Neural progenitor cell (in vitro differentiated cells): ENCODE measurements at regions not wholly inside any gene's neighbourhood (a gene's known extent, or its start where the extent isn't known, plus 50 kb on each side); places are given as distances from the start of the nearest gene placed in this dataset.

Experiments
- DNase-seq: peaks from one replicate; pipeline ENCODE4 v3.0.0-alpha.2; 2016; ENCODE audit warnings: low spot score
- H2AFZ ChIP-seq: fragments of 200-600 bp; sonication (generic); replicated peaks from 2 replicates; pipeline ENCODE4 v1.6.1; 2016; ENCODE audit warnings: antibody characterized with exemption
- H3F3A ChIP-seq: fragments of 200-600 bp; sonication (generic); 2 replicates; pipeline ENCODE4 v1.6.1; 2016; ENCODE audit warnings: antibody characterized with exemption, low read depth
- H3K27ac ChIP-seq: fragments of 200-600 bp; sonication (generic); 2 replicates; pipeline ENCODE4 v1.5.1; 2016; ENCODE audit warnings: mild to moderate bottlenecking
- H3K27me3 ChIP-seq: fragments of 200-600 bp; sonication (generic); 2 replicates; pipeline ENCODE4 v1.6.1; 2016; ENCODE audit warnings: mild to moderate bottlenecking, moderate library complexity
- H3K36me3 ChIP-seq: fragments of 200-600 bp; sonication (generic); 2 replicates; pipeline ENCODE4 v1.5.1; 2016
- H3K4me1 ChIP-seq: fragments of 200-600 bp; sonication (generic); 2 replicates; pipeline ENCODE4 v1.6.1; 2016; ENCODE audit warnings: mixed run types
- H3K4me2 ChIP-seq: fragments of 200-600 bp; sonication (generic); 2 replicates; pipeline ENCODE4 v1.6.1; 2016
- H3K4me3 ChIP-seq: fragments of 200-600 bp; sonication (generic); 2 replicates; pipeline ENCODE4 v1.5.1; 2016
- H3K79me2 ChIP-seq: fragments of 200-600 bp; sonication (generic); 2 replicates; pipeline ENCODE4 v1.6.1; 2016; ENCODE audit warnings: low read depth
- H3K9ac ChIP-seq: fragments of 200-600 bp; sonication (generic); 2 replicates; pipeline ENCODE4 v1.6.1; 2016
- H3K9me3 ChIP-seq: fragments of 200-600 bp; sonication (generic); 2 replicates; pipeline ENCODE4 v1.5.1; 2016; ENCODE audit warnings: low read depth
- H4K20me1 ChIP-seq: fragments of 200-600 bp; sonication (generic); 2 replicates; pipeline ENCODE4 v1.6.1; 2016; ENCODE audit warnings: low read depth
- H3K27ac Mint-ChIP-seq: 3 replicates; pipeline ENCODE4 v1.8.0; 2021; ENCODE audit warnings: mixed read lengths
- H3K27me3 Mint-ChIP-seq: 2 replicates; pipeline ENCODE4 v1.8.0; 2022; ENCODE audit warnings: low read depth, mild to moderate bottlenecking, inconsistent platforms, moderate library complexity, mixed read lengths; ENCODE audit not compliant: insufficient read depth
- H3K36me3 Mint-ChIP-seq: 3 replicates; pipeline ENCODE4 v1.8.0; 2021; ENCODE audit warnings: mixed read lengths
- H3K4me1 Mint-ChIP-seq: 3 replicates; pipeline ENCODE4 v1.8.0; 2021; ENCODE audit warnings: mixed read lengths
- H3K4me3 Mint-ChIP-seq: 3 replicates; pipeline ENCODE4 v1.8.0; 2021; ENCODE audit warnings: mild to moderate bottlenecking, moderate library complexity, mixed read lengths
- H3K9me3 Mint-ChIP-seq: 3 replicates; pipeline ENCODE4 v1.8.0; 2020; ENCODE audit warnings: mixed read lengths
- EZH2 ChIP-seq: fragments of 200-600 bp; sonication (generic); IDR thresholded peaks from 2 replicates; pipeline ENCODE4 v1.6.1; 2017; ENCODE audit warnings: antibody characterized with exemption, mild to moderate bottlenecking, moderate library complexity
- EZH2phosphoT487 ChIP-seq: fragments of 200-600 bp; sonication (generic); IDR thresholded peaks from 2 replicates; pipeline ENCODE4 v1.6.1; 2017; ENCODE audit warnings: antibody characterized with exemption
- TF ChIP-seq, protein P1 (sequence below): fragments of 200-600 bp; sonication (generic); IDR thresholded peaks from 2 replicates; pipeline ENCODE4 v1.5.1; 2017; ENCODE audit warnings: antibody characterized with exemption, mild to moderate bottlenecking

- no peak overlapping the region for H3K4me2 ChIP-seq
- Mint-ChIP-seq H3K27ac (no peak overlapping the region), H3K27me3 (no peaks in the 10 kb centered on the region), H3K9me3 (peaks cover 5% of the 10 kb centered on the region), H3K36me3 (no peaks in the 10 kb centered on the region), H3K4me3 (no peak overlapping the region), H3K4me1 (no peaks in the 10 kb centered on the region)
- H3K36me3 ChIP-seq: no peaks in the 10 kb centered on the region
- no peak for DNase-seq
- H3F3A ChIP-seq: no peaks in the 10 kb centered on the region
- no peaks in the 10 kb centered on the region for H3K9me3 ChIP-seq
- TF ChIP-seq EZH2phosphoT487: no peak
- TF ChIP-seq EZH2: no peak
- TF ChIP-seq, protein P1, sequence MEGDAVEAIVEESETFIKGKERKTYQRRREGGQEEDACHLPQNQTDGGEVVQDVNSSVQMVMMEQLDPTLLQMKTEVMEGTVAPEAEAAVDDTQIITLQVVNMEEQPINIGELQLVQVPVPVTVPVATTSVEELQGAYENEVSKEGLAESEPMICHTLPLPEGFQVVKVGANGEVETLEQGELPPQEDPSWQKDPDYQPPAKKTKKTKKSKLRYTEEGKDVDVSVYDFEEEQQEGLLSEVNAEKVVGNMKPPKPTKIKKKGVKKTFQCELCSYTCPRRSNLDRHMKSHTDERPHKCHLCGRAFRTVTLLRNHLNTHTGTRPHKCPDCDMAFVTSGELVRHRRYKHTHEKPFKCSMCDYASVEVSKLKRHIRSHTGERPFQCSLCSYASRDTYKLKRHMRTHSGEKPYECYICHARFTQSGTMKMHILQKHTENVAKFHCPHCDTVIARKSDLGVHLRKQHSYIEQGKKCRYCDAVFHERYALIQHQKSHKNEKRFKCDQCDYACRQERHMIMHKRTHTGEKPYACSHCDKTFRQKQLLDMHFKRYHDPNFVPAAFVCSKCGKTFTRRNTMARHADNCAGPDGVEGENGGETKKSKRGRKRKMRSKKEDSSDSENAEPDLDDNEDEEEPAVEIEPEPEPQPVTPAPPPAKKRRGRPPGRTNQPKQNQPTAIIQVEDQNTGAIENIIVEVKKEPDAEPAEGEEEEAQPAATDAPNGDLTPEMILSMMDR: no peak
- no peaks in the 10 kb centered on the region for H4K20me1 ChIP-seq
- H3K9ac ChIP-seq: no peak overlapping the region
- no peaks in the 10 kb centered on the region for H3K27me3 ChIP-seq
- H3K79me2 ChIP-seq: no peaks in the 10 kb centered on the region
- H3K4me3 ChIP-seq: no peak overlapping the region
- H2AFZ ChIP-seq: no peak overlapping the region
- no peak overlapping the region for H3K27ac ChIP-seq
- peaks cover 8% of the 10 kb centered on the region for H3K4me1 ChIP-seq
Measured at GRCh38 chr5:123929055-123929474, 417.1 kb downstream of the CSNK1G3 start.

DNA sequence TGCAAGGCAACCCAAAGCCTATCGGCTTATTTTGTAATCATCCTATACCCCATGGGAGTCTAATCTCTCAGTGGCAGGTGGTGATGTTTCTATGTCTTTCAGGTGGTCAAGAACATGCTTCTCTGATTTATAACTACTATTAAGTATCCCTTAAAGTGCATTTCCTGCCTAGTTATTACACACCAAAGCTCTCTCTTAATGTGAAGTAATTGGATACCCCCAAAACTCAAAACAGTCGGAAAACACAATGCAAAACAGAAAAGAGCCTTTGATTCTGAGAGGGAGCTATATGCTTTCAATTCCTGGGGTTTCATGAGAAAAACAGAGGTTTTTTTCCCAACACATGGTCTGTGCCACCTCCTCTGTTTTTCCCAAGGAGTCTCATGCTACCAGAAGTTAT is 416.4 kb downstream of the CSNK1G3 start:
- no peaks in the 10 kb centered on the region for H3K9me3 ChIP-seq
- no peak overlapping the region for H3K4me3 ChIP-seq
- H3K9me3 Mint-ChIP-seq: peaks cover 5% of the 10 kb centered on the region
- H3K79me2 ChIP-seq: no peaks in the 10 kb centered on the region
- H3K9ac ChIP-seq: no peak overlapping the region
- H3K27me3 Mint-ChIP-seq: no peaks in the 10 kb centered on the region
- no peak overlapping the region for H3K4me2 ChIP-seq
- H3K36me3 ChIP-seq: no peaks in the 10 kb centered on the region
- no peaks in the 10 kb centered on the region for H3F3A ChIP-seq
- H4K20me1 ChIP-seq: no peaks in the 10 kb centered on the region
- no peak overlapping the region for H3K27ac ChIP-seq
- H3K27ac Mint-ChIP-seq: no peak overlapping the region
- H3K27me3 ChIP-seq: no peaks in the 10 kb centered on the region
- no peaks in the 10 kb centered on the region for H3K36me3 Mint-ChIP-seq
- H3K4me1 Mint-ChIP-seq: no peaks in the 10 kb centered on the region
- H3K4me1 ChIP-seq: peaks cover 8% of the 10 kb centered on the region
- H3K4me3 Mint-ChIP-seq: no peak overlapping the region
- no peak for DNase-seq
- TF ChIP-seq, protein P1: no peak
- TF ChIP-seq EZH2 (no peak), EZH2phosphoT487 (no peak)
- H2AFZ ChIP-seq: no peak overlapping the region

- H3K4me1 Mint-ChIP-seq: no peaks in the 10 kb centered on the region
- peaks cover 11% of the 10 kb centered on the region for H3K9me3 Mint-ChIP-seq
- H3F3A ChIP-seq: no peaks in the 10 kb centered on the region
- TF ChIP-seq, protein P1: no peak
- TF ChIP-seq EZH2phosphoT487 (no peak), EZH2 (no peak)
- H3K4me1 ChIP-seq: peaks cover 7% of the 10 kb centered on the region
- H3K27me3 Mint-ChIP-seq: no peaks in the 10 kb centered on the region
- H3K27me3 ChIP-seq: no peaks in the 10 kb centered on the region
- no peak overlapping the region for H3K4me2 ChIP-seq
- no peak overlapping the region for H3K27ac Mint-ChIP-seq
- no peak overlapping the region for H3K4me3 Mint-ChIP-seq
- no peak for DNase-seq
- no peaks in the 10 kb centered on the region for H4K20me1 ChIP-seq
- H3K4me3 ChIP-seq: no peak overlapping the region
- no peak overlapping the region for H3K9ac ChIP-seq
- H3K9me3 ChIP-seq: no peaks in the 10 kb centered on the region
- H3K79me2 ChIP-seq: no peaks in the 10 kb centered on the region
- no peaks in the 10 kb centered on the region for H3K36me3 ChIP-seq
- no peaks in the 10 kb centered on the region for H3K36me3 Mint-ChIP-seq
- no peak overlapping the region for H2AFZ ChIP-seq
- H3K27ac ChIP-seq: no peak overlapping the region
Measured at GRCh38 chr5:123921193-123921592, 409.2 kb downstream of the CSNK1G3 start.
